ENCODE measurements at regions not wholly inside any gene's neighbourhood (a gene's known extent, or its start where the extent isn't known, plus 50 kb on each side); places are given as distances from the start of the nearest gene placed in this dataset.
"Not testable (repeated sequence)": the region's sequence is repeated elsewhere in the genome, so short reads cannot be mapped to it uniquely, and the experiment has no call there.

GRCh38 chr2:131780446-131780845 is 252.8 kb downstream of the CCDC74A start:
- CTCF ChIA-PET; H3K36me3 Mint-ChIP-seq (ENCODE audit: insufficient read depth, unreplicated experiment); H3K4me1 Mint-ChIP-seq (ENCODE audit: insufficient read depth, unreplicated experiment); H3K27ac Mint-ChIP-seq (ENCODE audit: low read depth, unreplicated experiment); POLR2A ChIA-PET; H3K4me3 Mint-ChIP-seq (ENCODE audit: unreplicated experiment); H3K9me3 Mint-ChIP-seq (ENCODE audit: unreplicated experiment); BruUV-seq (replicated peaks); DNase-seq (ENCODE audit: unreplicated experiment); intact Hi-C loops (cut with micrococcal nuclease): not testable (repeated sequence)
- H3K27me3 Mint-ChIP-seq (ENCODE audit: insufficient read depth, unreplicated experiment): peaks cover 29% of the 10 kb centered on the region

- no peak overlapping the region for H3K27ac Mint-ChIP-seq (ENCODE audit: low read depth, unreplicated experiment)
- TF ChIP-seq CTCF (IDR thresholded peaks at IDR 0.05; ENCODE audit: unreplicated experiment): no peak
- H3K4me3 Mint-ChIP-seq (ENCODE audit: unreplicated experiment): no peak overlapping the region
- H3K9me3 Mint-ChIP-seq (ENCODE audit: unreplicated experiment): no peaks in the 10 kb centered on the region
- H3K4me1 Mint-ChIP-seq (ENCODE audit: insufficient read depth, unreplicated experiment): no peaks in the 10 kb centered on the region
- intact Hi-C loops (cut with micrococcal nuclease): no loop called here
- POLR2A ChIA-PET: interaction anchor here (0.6 kb wide), 1 partner anchor 63 kb away, joined by 3 read pairs; no protein-coding TSS in a partner anchor
- no TSS peak for BruUV-seq (replicated peaks)
- CTCF ChIA-PET: interaction anchor here (1.0 to 3.6 kb wide), 13 partner anchors 15 to 644 kb away, joined by 3 to 50 read pairs (median 4); no protein-coding TSS in a partner anchor
- DNase-seq (ENCODE audit: unreplicated experiment): no peak
- H3K27me3 Mint-ChIP-seq (ENCODE audit: insufficient read depth, unreplicated experiment): peaks cover 9% of the 10 kb centered on the region
- H3K36me3 Mint-ChIP-seq (ENCODE audit: insufficient read depth, unreplicated experiment): no peaks in the 10 kb centered on the region
These were observed 273.6 kb downstream of the CCDC74A start for GRCh38 chr2:131801210-131801744.

GRCh38 chr2:131801745-131802350 is 274.2 kb downstream of the CCDC74A start:
- ChIA-PET CTCF (interaction anchor here (0.6 to 3.6 kb wide), 18 partner anchors 15 to 1810 kb away, joined by 3 to 50 read pairs (median 4); no protein-coding TSS in a partner anchor), POLR2A (interaction anchor here (0.6 kb wide), 1 partner anchor 64 kb away, joined by 3 read pairs; no protein-coding TSS in a partner anchor)
- not testable (repeated sequence) for BruUV-seq (replicated peaks); H3K27ac Mint-ChIP-seq (ENCODE audit: low read depth, unreplicated experiment); H3K4me1 Mint-ChIP-seq (ENCODE audit: insufficient read depth, unreplicated experiment); H3K9me3 Mint-ChIP-seq (ENCODE audit: unreplicated experiment); H3K36me3 Mint-ChIP-seq (ENCODE audit: insufficient read depth, unreplicated experiment)
- TF ChIP-seq CTCF (IDR thresholded peaks at IDR 0.05; ENCODE audit: unreplicated experiment): peak; percentile 65
- DNase-seq (ENCODE audit: unreplicated experiment): peak; percentile 69
- Mint-ChIP-seq H3K4me3 (ENCODE audit: unreplicated experiment) (peak overlapping the region; percentile 72), H3K27me3 (ENCODE audit: insufficient read depth, unreplicated experiment) (peaks cover 12% of the 10 kb centered on the region)
- intact Hi-C loops (cut with micrococcal nuclease): loop anchor here (1.0 kb wide), 1 partner anchor 128 kb away; no protein-coding TSS in a partner anchor

GRCh38 chr2:131802351-131802836 is 274.7 kb downstream of the CCDC74A start:
- Mint-ChIP-seq H3K4me3 (ENCODE audit: unreplicated experiment) (peak overlapping the region; percentile 72), H3K27me3 (ENCODE audit: insufficient read depth, unreplicated experiment) (peaks cover 13% of the 10 kb centered on the region)
- H3K4me1 Mint-ChIP-seq (ENCODE audit: insufficient read depth, unreplicated experiment); H3K9me3 Mint-ChIP-seq (ENCODE audit: unreplicated experiment); BruUV-seq (replicated peaks); H3K27ac Mint-ChIP-seq (ENCODE audit: low read depth, unreplicated experiment); POLR2A ChIA-PET; H3K36me3 Mint-ChIP-seq (ENCODE audit: insufficient read depth, unreplicated experiment): not testable (repeated sequence)
- CTCF ChIA-PET: interaction anchor here (0.6 to 3.6 kb wide), 16 partner anchors 15 to 1810 kb away, joined by 3 to 50 read pairs (median 4); no protein-coding TSS in a partner anchor
- DNase-seq (ENCODE audit: unreplicated experiment): peak; percentile 43
- intact Hi-C loops (cut with micrococcal nuclease): loop anchor here (1.0 kb wide), 1 partner anchor 128 kb away; no protein-coding TSS in a partner anchor

- H3K4me3 Mint-ChIP-seq (ENCODE audit: unreplicated experiment); POLR2A ChIA-PET; intact Hi-C loops (cut with micrococcal nuclease); H3K4me1 Mint-ChIP-seq (ENCODE audit: insufficient read depth, unreplicated experiment); H3K36me3 Mint-ChIP-seq (ENCODE audit: insufficient read depth, unreplicated experiment); H3K9me3 Mint-ChIP-seq (ENCODE audit: unreplicated experiment); DNase-seq (ENCODE audit: unreplicated experiment); H3K27ac Mint-ChIP-seq (ENCODE audit: low read depth, unreplicated experiment); BruUV-seq (replicated peaks): not testable (repeated sequence)
- peaks cover 21% of the 10 kb centered on the region for H3K27me3 Mint-ChIP-seq (ENCODE audit: insufficient read depth, unreplicated experiment)
- CTCF ChIA-PET: interaction anchor here (1.5 to 3.6 kb wide), 3 partner anchors 113 to 134 kb away, joined by 5 to 50 read pairs (median 13); no protein-coding TSS in a partner anchor
These were observed 275.5 kb downstream of the CCDC74A start for GRCh38 chr2:131803237-131803636.

- intact Hi-C loops (cut with micrococcal nuclease); POLR2A ChIA-PET; CTCF ChIA-PET: not testable (repeated sequence)
These were observed 284.9 kb downstream of the CCDC74A start for GRCh38 chr2:131812605-131813004.

GRCh38 chr2:131813378-131813777 is 285.7 kb downstream of the CCDC74A start:
- DNase-seq (ENCODE audit: unreplicated experiment); BruUV-seq (replicated peaks); H3K4me3 Mint-ChIP-seq (ENCODE audit: unreplicated experiment); H3K27ac Mint-ChIP-seq (ENCODE audit: low read depth, unreplicated experiment); H3K9me3 Mint-ChIP-seq (ENCODE audit: unreplicated experiment); CTCF ChIA-PET; POLR2A ChIA-PET; H3K4me1 Mint-ChIP-seq (ENCODE audit: insufficient read depth, unreplicated experiment); intact Hi-C loops (cut with micrococcal nuclease); H3K36me3 Mint-ChIP-seq (ENCODE audit: insufficient read depth, unreplicated experiment): not testable (repeated sequence)
- H3K27me3 Mint-ChIP-seq (ENCODE audit: insufficient read depth, unreplicated experiment): peaks cover 23% of the 10 kb centered on the region

More at GRCh38 chr2:131812605-131813004, 284.9 kb downstream of the CCDC74A start:
- DNase-seq (ENCODE audit: unreplicated experiment); BruUV-seq (replicated peaks); H3K4me3 Mint-ChIP-seq (ENCODE audit: unreplicated experiment); H3K36me3 Mint-ChIP-seq (ENCODE audit: insufficient read depth, unreplicated experiment); H3K9me3 Mint-ChIP-seq (ENCODE audit: unreplicated experiment); H3K4me1 Mint-ChIP-seq (ENCODE audit: insufficient read depth, unreplicated experiment); H3K27ac Mint-ChIP-seq (ENCODE audit: low read depth, unreplicated experiment): not testable (repeated sequence)
- peaks cover 31% of the 10 kb centered on the region for H3K27me3 Mint-ChIP-seq (ENCODE audit: insufficient read depth, unreplicated experiment)

All from MCF 10A (cell line).